ENCODE measurements at regions not wholly inside any gene's neighbourhood (a gene's known extent, or its start where the extent isn't known, plus 50 kb on each side); places are given as distances from the start of the nearest gene placed in this dataset.

GRCh38 chr10:78361031-78361430 lies 327.4 kb downstream of the RPS24 start:
- no peak for TF ChIP-seq CTCF (IDR thresholded peaks at IDR 0.05)
- TF ChIP-seq POLR2A (IDR thresholded peaks at IDR 0.05): no peak
